ENCODE measurements at regions not wholly inside any gene's neighbourhood (a gene's known extent, or its start where the extent isn't known, plus 50 kb on each side); places are given as distances from the start of the nearest gene placed in this dataset.

DNA sequence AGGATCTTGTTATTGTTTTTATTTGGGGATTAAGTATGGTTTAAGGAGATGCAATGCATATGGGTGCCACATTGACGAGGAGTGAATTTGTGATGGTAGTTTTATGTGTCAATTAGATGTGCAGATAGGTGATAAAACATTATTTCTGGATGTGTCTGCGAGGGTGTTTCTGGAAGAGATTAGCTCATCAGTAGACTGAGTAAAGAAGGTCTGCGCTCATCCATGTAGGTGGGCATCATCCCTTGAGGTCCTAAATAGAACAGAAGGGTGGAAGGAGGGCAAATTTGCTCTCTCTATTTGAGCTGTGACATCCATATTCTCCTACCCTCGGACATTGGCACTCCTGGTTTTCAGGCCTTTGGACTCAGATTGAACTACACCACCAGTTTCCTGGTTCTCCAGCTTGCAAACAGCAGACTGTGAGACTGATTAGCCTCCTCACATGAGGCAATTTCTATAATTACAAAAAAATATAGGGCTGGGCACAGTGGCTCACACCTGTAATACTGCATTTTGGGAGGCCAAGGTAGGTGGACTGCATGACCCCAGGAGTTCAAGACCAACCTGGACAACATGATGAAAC is 118.2 kb upstream of the ZNF678 start:
- TF ChIP-seq, protein P1, sequence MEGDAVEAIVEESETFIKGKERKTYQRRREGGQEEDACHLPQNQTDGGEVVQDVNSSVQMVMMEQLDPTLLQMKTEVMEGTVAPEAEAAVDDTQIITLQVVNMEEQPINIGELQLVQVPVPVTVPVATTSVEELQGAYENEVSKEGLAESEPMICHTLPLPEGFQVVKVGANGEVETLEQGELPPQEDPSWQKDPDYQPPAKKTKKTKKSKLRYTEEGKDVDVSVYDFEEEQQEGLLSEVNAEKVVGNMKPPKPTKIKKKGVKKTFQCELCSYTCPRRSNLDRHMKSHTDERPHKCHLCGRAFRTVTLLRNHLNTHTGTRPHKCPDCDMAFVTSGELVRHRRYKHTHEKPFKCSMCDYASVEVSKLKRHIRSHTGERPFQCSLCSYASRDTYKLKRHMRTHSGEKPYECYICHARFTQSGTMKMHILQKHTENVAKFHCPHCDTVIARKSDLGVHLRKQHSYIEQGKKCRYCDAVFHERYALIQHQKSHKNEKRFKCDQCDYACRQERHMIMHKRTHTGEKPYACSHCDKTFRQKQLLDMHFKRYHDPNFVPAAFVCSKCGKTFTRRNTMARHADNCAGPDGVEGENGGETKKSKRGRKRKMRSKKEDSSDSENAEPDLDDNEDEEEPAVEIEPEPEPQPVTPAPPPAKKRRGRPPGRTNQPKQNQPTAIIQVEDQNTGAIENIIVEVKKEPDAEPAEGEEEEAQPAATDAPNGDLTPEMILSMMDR (tag by site-specific recombination; IDR thresholded peaks at IDR 0.05) = no peak
- TF ChIP-seq ATF2 (tag by site-specific recombination; IDR thresholded peaks at IDR 0.05; ENCODE audit: low read depth) = no peak
- TF ChIP-seq, protein P2, sequence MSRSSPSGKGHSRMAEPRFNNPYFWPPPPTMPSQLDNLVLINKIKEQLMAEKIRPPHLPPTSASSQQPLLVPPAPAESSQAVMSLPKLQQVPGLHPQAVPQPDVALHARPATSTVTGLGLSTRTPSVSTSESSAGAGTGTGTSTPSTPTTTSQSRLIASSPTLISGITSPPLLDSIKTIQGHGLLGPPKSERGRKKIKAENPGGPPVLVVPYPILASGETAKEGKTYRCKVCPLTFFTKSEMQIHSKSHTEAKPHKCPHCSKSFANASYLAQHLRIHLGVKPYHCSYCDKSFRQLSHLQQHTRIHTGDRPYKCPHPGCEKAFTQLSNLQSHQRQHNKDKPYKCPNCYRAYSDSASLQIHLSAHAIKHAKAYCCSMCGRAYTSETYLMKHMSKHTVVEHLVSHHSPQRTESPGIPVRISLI (tag by site-specific recombination; IDR thresholded peaks at IDR 0.05) = no peak
- no peak for TF ChIP-seq TCF7L2 (IDR thresholded peaks at IDR 0.05; ENCODE audit: borderline replicate concordance, low read depth, low read length)
- no peak for TF ChIP-seq ZFP41 (tag by site-specific recombination; IDR thresholded peaks at IDR 0.05; ENCODE audit: borderline replicate concordance)
- TF ChIP-seq FEZF1 (tag by site-specific recombination; IDR thresholded peaks at IDR 0.05) = no peak
- TF ChIP-seq TRIM28 (IDR thresholded peaks at IDR 0.05; ENCODE audit: borderline replicate concordance, low read length) = no peak
- no peak for TF ChIP-seq ZNF292 (tag by site-specific recombination; IDR thresholded peaks at IDR 0.05; ENCODE audit: borderline replicate concordance, low read depth)
- no peak for TF ChIP-seq ZNF324 (tag by site-specific recombination; IDR thresholded peaks at IDR 0.05)
